K562 (cell line): ENCODE measurements at regions not wholly inside any gene's neighbourhood (a gene's known extent, or its start where the extent isn't known, plus 50 kb on each side); places are given as distances from the start of the nearest gene placed in this dataset.

ENCODE experiments used
- CBX2 ChIP-seq: fragments of 200-600 bp; sonication (generic); IDR thresholded peaks from one replicate; pipeline ENCODE4 v1.6.1; 2012; ENCODE audit warnings: mild to moderate bottlenecking, low read length, inconsistent platforms; ENCODE audit not compliant: insufficient read depth, poor library complexity, severe bottlenecking
- CBX5 ChIP-seq: IDR thresholded peaks from 2 replicates; pipeline ENCODE4 v1.6.1; 2014; ENCODE audit warnings: low read depth, borderline replicate concordance
- HBP1 ChIP-seq: fragments of 450-650 bp; formaldehyde crosslinking; IDR thresholded peaks from 2 replicates; pipeline ENCODE4 v1.4.0; 2022; ENCODE audit warnings: missing genetic modification characterization
- MAX ChIP-seq: sonication (generic); formaldehyde crosslinking; IDR thresholded peaks from 2 replicates; pipeline ENCODE4 v1.9.0; 2022; ENCODE audit warnings: mild to moderate bottlenecking, missing genetic modification reagents
- MYC ChIP-seq, 2 experiments: fragments of 250-450 bp in 1 of 2; sonication (Bioruptor Pico) in 1 of 2; IDR thresholded peaks; 2 replicates each; pipeline versions ENCODE4 v1.5.1 to v1.6.1; 2012 to 2021; ENCODE audit warnings: low read depth in 2 of 2, borderline replicate concordance in 1 of 2, improper control_type of control experiment in 1 of 2, low read length in 1 of 2, mild to moderate bottlenecking in 1 of 2, moderate library complexity in 1 of 2
- ZNF407 ChIP-seq: fragments of 450-650 bp; IDR thresholded peaks from 2 replicates; pipeline ENCODE4 v1.6.1; 2016; ENCODE audit warnings: low read depth

- TF ChIP-seq HBP1 (CRISPR knock-in tag) (no peak), MYC (IDR thresholded peaks at IDR 0.05; ENCODE audit: low read depth, low read length) (no peak), MYC (CRISPR knock-in tag; IDR thresholded peaks at IDR 0.05; ENCODE audit: borderline replicate concordance, low read depth) (no peak), CBX5 (no peak), CBX2 (no peak), MAX (CRISPR knock-in tag) (no peak), ZNF407 (no peak)
These were observed 102.7 kb upstream of the PTPRM start for GRCh38 chr18:7464245-7464966.
